Lower lobe of right lung (tissue), 2 donors: ENCODE measurements at regions not wholly inside any gene's neighbourhood (a gene's known extent, or its start where the extent isn't known, plus 50 kb on each side); places are given as distances from the start of the nearest gene placed in this dataset.

Experiments
- ATAC-seq, 2 donors: fragments of 200-7000 bp; cut with Tn5 transposase; one replicate each; pipeline ENCODE4 v1.9.1; 2020 to 2022; ENCODE audit warnings: mild to moderate bottlenecking in 2 of 2, moderate library complexity in 2 of 2
- DNase-seq: peaks from one replicate; pipeline ENCODE4 v3.0.0-alpha.2; 2020
- H3K27ac ChIP-seq: fragments of 200-600 bp; one replicate; pipeline ENCODE4 v1.8.0; 2022
- H3K27me3 ChIP-seq: fragments of 200-600 bp; one replicate; pipeline ENCODE4 v1.8.0; 2022; ENCODE audit warnings: low read depth
- H3K36me3 ChIP-seq: fragments of 200-600 bp; one replicate; pipeline ENCODE4 v1.8.0; 2022; ENCODE audit warnings: mild to moderate bottlenecking
- H3K4me1 ChIP-seq: fragments of 200-600 bp; one replicate; pipeline ENCODE4 v1.8.0; 2022
- H3K4me3 ChIP-seq: fragments of 200-600 bp; one replicate; pipeline ENCODE4 v1.8.0; 2022; ENCODE audit warnings: mild to moderate bottlenecking
- H3K9me3 ChIP-seq: fragments of 200-600 bp; one replicate; pipeline ENCODE4 v1.8.0; 2022
- intact Hi-C: fragments of 100-400 bp; cut with DNase I; formaldehyde crosslinking; loops from one replicate; pipeline ENCODE4 v1.11.0; 2022
- TF ChIP-seq, protein P1 (sequence below): fragments of 200-600 bp; IDR thresholded peaks from one replicate; pipeline ENCODE4 v1.8.0; 2022; ENCODE audit warnings: antibody characterized with exemption, mild to moderate bottlenecking
- donor health status: DM: no; HTN: yes; CAD: no; lungs with severe emphysema.

DNA sequence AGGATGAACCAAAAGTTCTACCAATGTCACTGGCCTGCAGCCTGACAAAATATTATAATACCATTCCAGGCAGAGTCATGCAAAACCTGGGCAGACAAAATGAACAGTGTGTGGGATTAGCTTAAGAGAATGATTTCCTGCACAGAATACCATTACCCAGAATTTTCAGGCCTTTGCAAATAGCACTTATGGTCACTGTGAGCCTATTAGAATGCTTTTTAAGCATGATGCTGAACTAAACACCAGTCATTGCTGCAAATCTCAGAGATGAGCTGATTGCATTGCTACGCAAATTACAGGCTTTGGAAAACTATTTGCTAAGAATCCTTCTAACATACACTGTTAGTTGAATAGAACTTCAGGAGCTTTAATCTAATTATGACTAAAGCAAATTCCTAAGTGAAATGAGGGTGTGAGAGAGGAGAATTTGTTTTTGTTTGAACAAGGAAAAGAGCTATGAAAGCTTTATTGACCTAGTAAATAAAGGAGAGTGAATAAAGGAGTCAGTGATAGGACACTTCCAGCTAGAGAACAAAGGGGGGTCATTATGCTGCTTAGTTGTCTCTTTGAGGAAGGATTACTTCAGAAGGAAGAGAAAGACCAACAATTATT is 398.8 kb downstream of the HS3ST3B1 start:
- Histone ChIP-seq H3K9me3 (no peaks in the 10 kb centered on the region), H3K4me3 (no peak overlapping the region), H3K27ac (no peak overlapping the region), H3K27me3 (no peaks in the 10 kb centered on the region), H3K36me3 (no peaks in the 10 kb centered on the region), H3K4me1 (peaks cover 12% of the 10 kb centered on the region)
- TF ChIP-seq, protein P1, sequence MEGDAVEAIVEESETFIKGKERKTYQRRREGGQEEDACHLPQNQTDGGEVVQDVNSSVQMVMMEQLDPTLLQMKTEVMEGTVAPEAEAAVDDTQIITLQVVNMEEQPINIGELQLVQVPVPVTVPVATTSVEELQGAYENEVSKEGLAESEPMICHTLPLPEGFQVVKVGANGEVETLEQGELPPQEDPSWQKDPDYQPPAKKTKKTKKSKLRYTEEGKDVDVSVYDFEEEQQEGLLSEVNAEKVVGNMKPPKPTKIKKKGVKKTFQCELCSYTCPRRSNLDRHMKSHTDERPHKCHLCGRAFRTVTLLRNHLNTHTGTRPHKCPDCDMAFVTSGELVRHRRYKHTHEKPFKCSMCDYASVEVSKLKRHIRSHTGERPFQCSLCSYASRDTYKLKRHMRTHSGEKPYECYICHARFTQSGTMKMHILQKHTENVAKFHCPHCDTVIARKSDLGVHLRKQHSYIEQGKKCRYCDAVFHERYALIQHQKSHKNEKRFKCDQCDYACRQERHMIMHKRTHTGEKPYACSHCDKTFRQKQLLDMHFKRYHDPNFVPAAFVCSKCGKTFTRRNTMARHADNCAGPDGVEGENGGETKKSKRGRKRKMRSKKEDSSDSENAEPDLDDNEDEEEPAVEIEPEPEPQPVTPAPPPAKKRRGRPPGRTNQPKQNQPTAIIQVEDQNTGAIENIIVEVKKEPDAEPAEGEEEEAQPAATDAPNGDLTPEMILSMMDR, result no peak
- DNase-seq (no peak), ATAC-seq (peak; percentile 58 to 88)
- intact Hi-C loops, result no loop called here

DNA sequence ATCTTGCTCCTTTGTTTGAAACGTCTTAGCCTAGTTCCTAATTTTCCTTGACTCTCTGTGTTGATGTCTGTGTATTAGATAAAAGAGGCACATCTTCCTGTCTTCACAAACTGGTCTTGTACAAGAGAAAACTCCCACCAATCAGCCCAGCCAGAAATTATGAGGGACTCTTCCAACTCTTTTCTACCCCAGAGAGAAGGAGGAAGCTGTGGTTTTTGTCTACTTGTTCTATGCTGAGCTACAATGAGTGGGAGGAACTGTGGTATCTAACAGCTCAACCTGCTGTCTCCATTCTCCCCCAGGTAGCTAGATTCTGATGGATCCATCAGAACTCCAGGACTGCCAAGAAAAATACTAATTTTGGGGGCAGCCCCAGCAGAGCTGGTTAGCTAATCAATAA is 392.5 kb downstream of the HS3ST3B1 start:
- Histone ChIP-seq H3K36me3 (no peaks in the 10 kb centered on the region), H3K27ac (no peak overlapping the region), H3K27me3 (no peaks in the 10 kb centered on the region), H3K9me3 (no peaks in the 10 kb centered on the region), H3K4me3 (no peak overlapping the region), H3K4me1 (peaks cover under 1% of the 10 kb centered on the region)
- no peak for DNase-seq
- no peak for ATAC-seq
- TF ChIP-seq, protein P1, result no peak
- intact Hi-C loops, result no loop called here

DNA sequence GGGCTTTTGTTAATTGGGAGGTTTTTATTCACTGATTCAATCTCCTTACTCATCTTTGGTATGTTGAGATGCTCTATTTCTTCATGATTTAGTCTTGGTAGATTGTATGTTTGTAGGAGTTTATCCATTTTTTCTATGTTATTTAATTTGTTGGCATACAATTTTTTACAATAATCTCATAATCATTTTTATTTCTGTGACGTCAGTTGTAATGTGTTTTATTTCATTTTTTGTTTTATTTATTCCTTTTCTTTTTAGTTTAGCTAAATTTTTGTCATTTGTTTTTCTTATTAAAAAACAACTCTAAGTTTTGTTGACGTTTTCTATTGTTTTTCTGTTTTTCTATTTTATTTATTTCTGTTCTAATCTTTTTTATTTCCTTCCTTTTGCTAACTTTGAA is 389.8 kb downstream of the HS3ST3B1 start:
- DNase-seq, result no peak
- ATAC-seq, result no peak
- H3K27ac ChIP-seq, result no peak overlapping the region
- TF ChIP-seq, protein P1, result no peak
- H3K4me3 ChIP-seq, result no peak overlapping the region
- no peaks in the 10 kb centered on the region for H3K4me1 ChIP-seq
- no peaks in the 10 kb centered on the region for H3K27me3 ChIP-seq
- intact Hi-C loops, result no loop called here
- H3K9me3 ChIP-seq, result no peaks in the 10 kb centered on the region
- H3K36me3 ChIP-seq, result no peaks in the 10 kb centered on the region

DNA sequence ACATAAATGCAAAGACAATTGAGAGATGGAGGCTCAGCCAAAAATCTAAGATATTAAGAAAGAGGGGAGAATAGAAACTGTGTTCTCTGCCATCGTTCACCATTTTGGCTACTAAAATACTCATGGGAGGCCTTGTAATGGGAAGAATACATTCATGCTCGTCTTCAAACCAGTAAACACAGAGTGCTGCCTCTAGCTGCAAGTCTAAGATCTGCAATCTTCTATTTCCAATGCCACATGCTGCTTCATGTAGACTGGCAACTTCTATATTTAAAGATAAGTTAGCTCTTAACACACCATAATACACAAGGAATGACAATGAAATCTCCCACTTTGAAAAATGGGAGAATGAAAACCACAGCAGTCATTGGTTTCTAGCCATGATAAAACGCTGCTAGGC is 387.3 kb downstream of the HS3ST3B1 start:
- TF ChIP-seq, protein P1, result no peak
- H3K27ac ChIP-seq, result no peak overlapping the region
- DNase-seq (no peak), ATAC-seq (no peak)
- H3K9me3 ChIP-seq, result no peaks in the 10 kb centered on the region
- H3K4me3 ChIP-seq, result no peak overlapping the region
- no peaks in the 10 kb centered on the region for H3K27me3 ChIP-seq
- H3K36me3 ChIP-seq, result no peaks in the 10 kb centered on the region
- no peaks in the 10 kb centered on the region for H3K4me1 ChIP-seq
- intact Hi-C loops, result no loop called here

DNA sequence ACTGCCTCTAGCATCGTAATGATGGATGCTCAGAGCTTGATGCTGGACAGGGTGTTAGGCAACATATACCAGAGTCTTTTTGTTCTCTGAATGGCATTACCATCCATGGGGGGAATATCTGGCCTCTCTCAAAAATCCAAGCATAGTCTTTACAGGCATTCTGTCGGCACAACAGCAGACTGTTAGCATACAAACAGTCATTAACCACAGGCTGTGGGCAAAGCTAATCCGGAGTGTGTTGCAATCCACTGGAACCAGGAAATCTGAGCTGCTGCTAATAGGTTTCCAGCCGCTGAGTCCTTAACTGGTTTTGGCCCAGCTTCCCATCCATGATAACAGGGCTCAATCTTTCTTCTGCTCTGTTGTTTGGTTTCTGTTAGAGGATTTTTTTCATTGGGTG is 371.9 kb downstream of the HS3ST3B1 start:
- Histone ChIP-seq H3K4me3 (no peak overlapping the region), H3K9me3 (no peaks in the 10 kb centered on the region), H3K27ac (no peak overlapping the region), H3K36me3 (no peaks in the 10 kb centered on the region), H3K4me1 (no peaks in the 10 kb centered on the region), H3K27me3 (no peaks in the 10 kb centered on the region)
- DNase-seq (no peak), ATAC-seq (peak; percentile 60 to 75)
- TF ChIP-seq, protein P1, result no peak
- intact Hi-C loops, result no loop called here
